ENCODE measurements at regions not wholly inside any gene's neighbourhood (a gene's known extent, or its start where the extent isn't known, plus 50 kb on each side); places are given as distances from the start of the nearest gene placed in this dataset.

DNA sequence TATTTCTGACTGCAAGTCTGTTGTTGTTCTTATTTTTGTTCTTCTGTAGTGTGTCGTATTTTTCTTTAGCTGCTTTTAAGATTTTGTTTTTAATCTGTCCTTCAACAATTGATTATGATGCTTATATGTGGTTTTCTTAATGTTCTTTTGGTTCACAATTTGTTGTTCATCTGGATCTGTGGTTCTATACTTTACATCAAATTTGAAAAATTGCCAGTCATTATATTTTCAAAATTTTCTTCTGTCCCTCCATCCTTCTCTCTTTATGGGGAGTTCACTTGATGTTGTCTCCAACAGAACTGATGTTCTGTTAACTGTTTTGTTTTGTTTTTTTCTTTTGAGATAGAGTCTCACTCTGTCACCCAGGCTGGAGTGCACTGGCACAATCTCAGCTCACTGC lies 378.5 kb upstream of the CD180 start:
- no peaks in the 10 kb centered on the region for H3K36me3 ChIP-seq (replicated peaks in 1 of 2; ENCODE audit: control extremely low read depth in 1 of 2, control insufficient read depth in 1 of 2, extremely low read depth in 1 of 2, insufficient read depth in 2 of 2, low read length in 1 of 2)
- WGBS (ENCODE audit: insufficient coverage): no CpG with 5 or more reads among the region's 1 CpG
- no peak overlapping the region for H3K4me3 ChIP-seq (ENCODE audit: control extremely low read depth in 1 of 5, extremely low read depth in 1 of 5, insufficient read depth in 1 of 5, low read depth in 2 of 5, low read length in 4 of 5)
- DNase-seq (no peak), ATAC-seq (ENCODE audit: low read depth) (no peak)
- no peaks in the 10 kb centered on the region for H3K4me1 Mint-ChIP-seq
- peaks cover 0 to 7% (median 3%) of the 10 kb centered on the region in 3 donors for H3K9me3 ChIP-seq (ENCODE audit: control extremely low read depth in 1 of 3, control insufficient read depth in 2 of 3, insufficient read depth in 1 of 3, low read length in 2 of 3)
- H4K20me1 ChIP-seq (ENCODE audit: control insufficient read depth, insufficient read depth, low read length, poor library complexity, severe bottlenecking): no peaks in the 10 kb centered on the region
- POLR2A ChIA-PET: no interaction called here
- no peak overlapping the region for H3K4me2 ChIP-seq (replicated peaks; ENCODE audit: low read depth, low read length, poor library complexity, severe bottlenecking)
- H3K9me3 Mint-ChIP-seq (ENCODE audit: insufficient read depth): peaks cover 7% of the 10 kb centered on the region
- no peaks in the 10 kb centered on the region for H3K4me1 ChIP-seq (ENCODE audit: control insufficient read depth in 2 of 2, insufficient read depth in 2 of 2, low read length in 2 of 2)
- no peak overlapping the region for H3K9ac ChIP-seq (ENCODE audit: low read length)
- H3K27me3 Mint-ChIP-seq: peaks cover 17% of the 10 kb centered on the region
- H3K27ac Mint-ChIP-seq: no peak overlapping the region
- H3K27me3 ChIP-seq (replicated peaks in 1 of 4; ENCODE audit: control extremely low read depth in 1 of 4, control insufficient read depth in 3 of 4, insufficient read depth in 4 of 4, low read length in 3 of 4): no peaks in the 10 kb centered on the region
- no peaks in the 10 kb centered on the region for H3K79me2 ChIP-seq (ENCODE audit: control insufficient read depth, insufficient read depth, low read length)
- CTCF ChIA-PET: no interaction called here
- intact Hi-C loops (cut with micrococcal nuclease): no loop called here
- TF ChIP-seq EZH2 (IDR thresholded peaks at IDR 0.05; ENCODE audit: borderline replicate concordance, insufficient read depth, low read depth, low read length, poor library complexity, severe bottlenecking): no peak
- H3K27ac ChIP-seq (ENCODE audit: low read length in 2 of 2): no peak overlapping the region
- H3K4me3 Mint-ChIP-seq: no peak overlapping the region
- no peak overlapping the region for H2AFZ ChIP-seq (ENCODE audit: insufficient read depth, low read depth, low read length, poor library complexity, severe bottlenecking)

GRCh38 chr5:67561151-67561932 lies 364.7 kb upstream of the CD180 start:
- H3K27me3 Mint-ChIP-seq: no peaks in the 10 kb centered on the region
- H3K27me3 ChIP-seq (replicated peaks in 1 of 4; ENCODE audit: control extremely low read depth in 1 of 4, control insufficient read depth in 3 of 4, insufficient read depth in 4 of 4, low read length in 3 of 4): no peaks in the 10 kb centered on the region
- no peak overlapping the region for H3K4me2 ChIP-seq (replicated peaks; ENCODE audit: low read depth, low read length, poor library complexity, severe bottlenecking)
- no peaks in the 10 kb centered on the region for H3K4me1 Mint-ChIP-seq
- peaks cover 9% of the 10 kb centered on the region for H3K9me3 Mint-ChIP-seq (ENCODE audit: insufficient read depth)
- no peaks in the 10 kb centered on the region for H3K79me2 ChIP-seq (ENCODE audit: control insufficient read depth, insufficient read depth, low read length)
- H3K27ac ChIP-seq (ENCODE audit: low read length in 2 of 2): no peak overlapping the region
- POLR2A ChIA-PET: no interaction called here
- no CpG with 5 or more reads among the region's 1 CpG for WGBS (ENCODE audit: insufficient coverage)
- H3K9ac ChIP-seq (ENCODE audit: low read length): no peak overlapping the region
- H2AFZ ChIP-seq (ENCODE audit: insufficient read depth, low read depth, low read length, poor library complexity, severe bottlenecking): no peak overlapping the region
- no peak for TF ChIP-seq EZH2 (IDR thresholded peaks at IDR 0.05; ENCODE audit: borderline replicate concordance, insufficient read depth, low read depth, low read length, poor library complexity, severe bottlenecking)
- no peak for TF ChIP-seq CTCF (IDR thresholded peaks at IDR 0.05)
- intact Hi-C loops (cut with micrococcal nuclease): no loop called here
- H3K27ac Mint-ChIP-seq: no peak overlapping the region
- H3K4me3 ChIP-seq (ENCODE audit: control extremely low read depth in 1 of 5, extremely low read depth in 1 of 5, insufficient read depth in 1 of 5, low read depth in 2 of 5, low read length in 4 of 5): no peak overlapping the region
- H4K20me1 ChIP-seq (ENCODE audit: control insufficient read depth, insufficient read depth, low read length, poor library complexity, severe bottlenecking): no peaks in the 10 kb centered on the region
- CTCF ChIA-PET: no interaction called here
- peaks cover 2 to 11% (median 4%) of the 10 kb centered on the region in 3 donors for H3K9me3 ChIP-seq (ENCODE audit: control extremely low read depth in 1 of 3, control insufficient read depth in 2 of 3, insufficient read depth in 1 of 3, low read length in 2 of 3)
- no peaks in the 10 kb centered on the region for H3K36me3 ChIP-seq (replicated peaks in 1 of 2; ENCODE audit: control extremely low read depth in 1 of 2, control insufficient read depth in 1 of 2, extremely low read depth in 1 of 2, insufficient read depth in 2 of 2, low read length in 1 of 2)
- ATAC-seq (ENCODE audit: low read depth) (no peak), DNase-seq (no peak)
- H3K4me3 Mint-ChIP-seq: no peak overlapping the region
- no peaks in the 10 kb centered on the region for H3K4me1 ChIP-seq (ENCODE audit: control insufficient read depth in 2 of 2, insufficient read depth in 2 of 2, low read length in 2 of 2)

All from B cell (primary cell).